Fibroblast of lung (primary cell): ENCODE measurements at regions not wholly inside any gene's neighbourhood (a gene's known extent, or its start where the extent isn't known, plus 50 kb on each side); places are given as distances from the start of the nearest gene placed in this dataset.

Source experiments
- CTCF ChIP-seq, 2 donors: IDR thresholded peaks in 1 of 2; conservative IDR thresholded peaks in 1 of 2; 1 replicate in 1 of 2; 2 replicates in 1 of 2; pipeline ENCODE4 v1.5.1; 2011 to 2012; ENCODE audit warnings: low read length in 2 of 2, control low read depth in 1 of 2, inconsistent platforms in 1 of 2, low read depth in 1 of 2, mild to moderate bottlenecking in 1 of 2
- EZH2 ChIP-seq: IDR thresholded peaks from 2 replicates; pipeline ENCODE4 v1.5.1; 2012; ENCODE audit warnings: low read length, control low read depth, mild to moderate bottlenecking; ENCODE audit errors: missing control alignments

GRCh38 chr12:89185181-89185580, 167.1 kb downstream of the DUSP6 start:
- TF ChIP-seq CTCF (conservative IDR thresholded peaks at IDR 0.05 in 1 of 2, IDR thresholded peaks at IDR 0.05 in 1 of 2; ENCODE audit: low read depth in 1 of 2, low read length in 2 of 2) (no peak), EZH2 (no peak)
